GM13976 (cell line): ENCODE measurements at regions not wholly inside any gene's neighbourhood (a gene's known extent, or its start where the extent isn't known, plus 50 kb on each side); places are given as distances from the start of the nearest gene placed in this dataset.

Experiments
- DNase-seq: peaks from one replicate; pipeline ENCODE4 v3.0.0; 2012; ENCODE audit warnings: low spot score
- CTCF ChIP-seq: IDR thresholded peaks from 2 replicates; pipeline ENCODE4 v1.5.1; 2012; ENCODE audit warnings: borderline replicate concordance, mild to moderate bottlenecking; ENCODE audit not compliant: insufficient read depth; ENCODE audit errors: extremely low read depth, missing control alignments, control extremely low read depth
- in situ Hi-C: fragments of 300-500 bp; cut with MboI; formaldehyde crosslinking; loops from one replicate; pipeline ENCODE4 v1.12.0; 2022; ENCODE audit warnings: low sequenced_read_pairs, mixed read lengths, inconsistent platforms; ENCODE audit not compliant: unreplicated experiment

- no peak for TF ChIP-seq CTCF
- DNase-seq = no peak
- in situ Hi-C loops = no loop called here
Measured at GRCh38 chr2:82233806-82234205, 1929.3 kb upstream of the LRRTM1 start.

GRCh38 chr2:82230406-82230805, 1925.9 kb upstream of the LRRTM1 start:
- no peak for TF ChIP-seq CTCF
- in situ Hi-C loops = no loop called here
- no peak for DNase-seq

- DNase-seq = no peak
- TF ChIP-seq CTCF = no peak
- in situ Hi-C loops = no loop called here
Measured at GRCh38 chr2:82226441-82226840, 1921.9 kb upstream of the LRRTM1 start.

- TF ChIP-seq CTCF = no peak
- in situ Hi-C loops = no loop called here
- DNase-seq = no peak
Measured at GRCh38 chr2:82224301-82224940, 1919.9 kb upstream of the LRRTM1 start.

- TF ChIP-seq CTCF = no peak
- DNase-seq = no peak
- in situ Hi-C loops = no loop called here
Measured at GRCh38 chr2:82215212-82215611, 1910.7 kb upstream of the LRRTM1 start.

- TF ChIP-seq CTCF = no peak
- in situ Hi-C loops = no loop called here
Measured at GRCh38 chr2:82199493-82199852, 1894.9 kb upstream of the LRRTM1 start.

More at GRCh38 chr2:82199493-82199852, 1894.9 kb upstream of the LRRTM1 start:
- DNase-seq = no peak
